ENCODE measurements at regions not wholly inside any gene's neighbourhood (a gene's known extent, or its start where the extent isn't known, plus 50 kb on each side); places are given as distances from the start of the nearest gene placed in this dataset.

DNA sequence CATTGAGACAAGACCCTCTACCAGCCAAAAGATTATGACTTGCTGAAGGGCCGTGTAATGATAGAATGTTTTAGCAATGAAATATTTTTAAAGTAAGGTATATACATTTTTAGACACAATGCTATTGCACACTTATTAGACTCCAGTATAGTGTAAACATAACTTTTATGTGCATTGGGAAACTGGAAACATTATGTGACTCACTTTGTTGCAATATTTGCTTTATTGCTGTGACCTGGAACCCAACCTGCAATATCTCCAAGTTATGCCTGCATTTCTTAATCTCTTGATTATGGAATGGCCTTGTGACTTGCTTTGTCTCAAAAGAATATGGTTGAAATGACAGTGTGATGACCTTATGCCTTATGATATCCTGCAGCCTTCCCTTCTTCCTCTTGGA, 502.0 kb downstream of the EPHA4 start:
- in situ Hi-C loops (cut with HindIII; ENCODE audit: low pct_unique_long_range_greater_than_20kb, low sequenced_read_pairs) = no loop called here
- no peak for DNase-seq (ENCODE audit: low read depth in 1 of 2, low spot score in 1 of 2)
- TF ChIP-seq JUND (IDR thresholded peaks at IDR 0.05; ENCODE audit: low read depth) = no peak

DNA sequence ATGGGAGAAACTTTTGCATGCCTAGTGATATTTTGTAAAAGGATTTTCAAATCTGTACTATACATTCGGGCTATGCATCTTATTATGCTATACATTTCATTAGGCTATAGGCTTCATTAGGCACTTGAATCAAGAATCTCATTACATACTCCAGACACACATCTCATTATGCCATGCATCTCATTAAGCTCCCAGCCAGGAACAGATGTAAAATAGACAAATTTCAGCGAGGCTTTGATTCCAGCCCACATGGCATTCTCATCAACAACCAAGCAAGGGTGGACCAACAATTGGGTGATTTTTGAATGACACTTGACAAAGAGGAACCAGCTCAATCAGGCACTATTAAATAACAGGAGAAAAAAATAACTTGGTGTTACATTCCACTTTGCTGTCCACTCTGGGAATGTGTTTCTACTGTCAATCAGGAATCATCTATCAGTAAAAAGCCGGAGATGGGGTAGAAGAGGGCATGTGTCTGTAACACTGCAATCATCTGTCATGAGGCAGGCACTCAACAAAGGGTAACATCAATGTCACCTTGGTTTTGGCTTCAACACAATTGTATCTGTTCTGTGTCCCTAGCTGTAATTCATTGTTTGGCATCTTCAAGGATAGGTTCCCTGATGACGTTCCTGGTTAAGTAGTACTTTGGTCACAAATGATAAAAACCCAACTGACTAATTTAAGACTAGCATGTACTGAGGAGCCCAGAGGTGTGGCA, 498.6 kb downstream of the EPHA4 start:
- in situ Hi-C loops (cut with HindIII; ENCODE audit: low pct_unique_long_range_greater_than_20kb, low sequenced_read_pairs) = no loop called here

DNA sequence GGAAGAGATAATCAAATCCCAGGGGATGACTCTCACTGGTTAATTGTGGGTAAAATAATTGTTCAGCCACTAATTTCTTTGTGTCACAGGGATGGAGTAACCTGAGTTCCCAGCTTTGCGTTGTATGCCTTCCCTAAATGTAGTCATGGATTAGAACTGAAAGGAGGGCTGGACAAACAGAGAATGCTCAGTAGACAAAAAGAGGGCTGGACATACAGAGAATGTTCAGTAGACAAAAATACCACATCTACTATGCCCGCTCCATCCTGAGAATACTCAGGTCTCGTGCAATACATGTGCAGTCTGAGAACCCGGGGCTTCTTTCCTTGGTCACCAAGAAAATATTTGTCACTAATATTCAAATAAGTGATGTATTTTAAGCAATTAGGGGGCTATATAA, 497.9 kb downstream of the EPHA4 start:
- DNase-seq (ENCODE audit: low read depth in 1 of 2, low spot score in 1 of 2) = no peak
- no peak for TF ChIP-seq JUND (IDR thresholded peaks at IDR 0.05; ENCODE audit: low read depth)
- in situ Hi-C loops (cut with HindIII; ENCODE audit: low pct_unique_long_range_greater_than_20kb, low sequenced_read_pairs) = no loop called here

More for the DNA sequence above, 498.6 kb downstream of the EPHA4 start:
- TF ChIP-seq JUND (IDR thresholded peaks at IDR 0.05; ENCODE audit: low read depth) = no peak
- DNase-seq (ENCODE audit: low read depth in 1 of 2, low spot score in 1 of 2) = no peak

DNA sequence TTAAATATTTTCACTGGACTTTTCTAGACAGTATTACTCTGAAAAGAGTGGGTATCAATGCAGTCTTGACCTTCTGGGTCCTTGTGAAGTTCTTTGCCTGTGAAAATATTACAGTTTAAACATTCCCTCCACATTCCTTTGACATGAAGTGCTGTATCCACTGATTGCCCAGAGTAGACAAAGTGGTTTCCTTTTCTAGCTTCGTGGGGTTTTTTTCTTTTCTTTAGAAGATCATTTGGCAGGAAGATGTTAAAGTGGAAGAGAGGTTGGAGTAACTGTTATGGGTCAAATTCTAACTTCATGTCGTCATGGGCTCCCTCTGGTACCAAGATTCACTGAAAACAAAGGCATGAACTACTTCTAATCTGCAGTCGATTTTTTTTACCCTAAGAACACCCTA, 496.9 kb downstream of the EPHA4 start:
- in situ Hi-C loops (cut with HindIII; ENCODE audit: low pct_unique_long_range_greater_than_20kb, low sequenced_read_pairs) = no loop called here

DNA sequence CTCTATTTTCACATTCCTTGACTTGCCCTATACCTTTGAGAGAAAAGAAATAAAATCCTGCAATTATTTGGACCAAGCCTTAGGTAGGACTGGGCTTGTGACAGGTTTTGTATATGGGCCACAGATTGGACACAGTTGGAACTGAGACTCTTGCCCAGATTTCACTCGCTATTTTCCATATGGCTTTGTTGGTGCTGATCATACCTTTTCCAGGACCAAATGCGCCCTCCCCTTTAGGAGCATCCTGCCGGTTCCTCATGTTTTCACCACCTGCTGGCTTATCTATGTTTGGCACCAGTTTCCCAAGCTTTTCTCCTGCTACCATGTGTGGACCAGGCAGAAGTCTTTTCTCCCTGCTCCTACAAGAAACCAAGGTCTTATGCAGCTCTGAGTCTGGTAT, 494.9 kb downstream of the EPHA4 start:
- in situ Hi-C loops (cut with HindIII; ENCODE audit: low pct_unique_long_range_greater_than_20kb, low sequenced_read_pairs) = no loop called here
- DNase-seq (ENCODE audit: low read depth in 1 of 2, low spot score in 1 of 2) = no peak
- no peak for TF ChIP-seq JUND (IDR thresholded peaks at IDR 0.05; ENCODE audit: low read depth)

More for the DNA sequence above, 496.9 kb downstream of the EPHA4 start:
- no peak for TF ChIP-seq JUND (IDR thresholded peaks at IDR 0.05; ENCODE audit: low read depth)
- DNase-seq (ENCODE audit: low read depth in 1 of 2, low spot score in 1 of 2) = no peak

DNA sequence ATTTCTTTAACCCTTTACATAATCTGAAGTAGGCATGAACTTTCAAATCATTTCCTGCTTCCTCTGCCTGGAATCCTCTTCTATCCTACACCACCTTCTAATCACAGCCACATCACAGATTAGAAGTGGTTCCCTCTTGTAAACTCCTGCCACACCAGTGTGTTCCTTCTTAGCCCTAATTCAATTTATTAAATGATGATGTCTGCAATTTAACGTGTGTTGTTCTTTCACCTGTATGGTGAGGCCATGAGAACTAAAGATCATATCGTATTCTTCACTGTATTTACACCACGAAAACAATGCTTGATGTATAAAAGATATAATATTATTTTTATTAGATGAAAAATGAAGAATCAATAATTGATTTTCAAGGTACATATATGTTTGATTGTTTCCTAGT, 494.3 kb downstream of the EPHA4 start:
- in situ Hi-C loops (cut with HindIII; ENCODE audit: low pct_unique_long_range_greater_than_20kb, low sequenced_read_pairs) = no loop called here
- DNase-seq (ENCODE audit: low read depth in 1 of 2, low spot score in 1 of 2) = no peak
- no peak for TF ChIP-seq JUND (IDR thresholded peaks at IDR 0.05; ENCODE audit: low read depth)

DNA sequence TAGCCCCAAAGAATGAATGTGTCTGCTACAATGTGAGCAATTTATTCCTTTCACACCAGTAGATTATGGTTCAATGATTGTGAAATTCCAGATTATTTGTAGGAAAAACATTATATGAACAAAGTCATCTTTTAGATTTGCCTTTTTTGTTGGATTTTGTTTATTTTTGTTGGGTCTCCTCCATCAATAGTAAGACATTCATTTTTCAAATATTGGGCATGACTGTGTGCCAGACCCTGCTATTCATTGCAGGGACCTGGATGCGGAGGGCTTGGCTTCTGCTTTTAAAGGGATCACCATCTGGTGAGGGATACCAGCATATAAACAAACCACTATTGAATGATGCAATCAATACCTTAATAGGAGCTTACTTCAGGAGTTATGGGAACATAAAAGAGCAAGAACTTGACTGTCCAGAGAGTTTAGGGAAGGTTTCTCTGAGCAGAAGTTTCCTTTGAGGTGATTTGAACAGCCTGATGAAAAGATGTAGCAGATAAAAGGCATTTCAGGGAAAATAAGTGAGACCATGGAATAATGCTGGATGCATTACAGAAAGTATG, 486.7 kb downstream of the EPHA4 start:
- DNase-seq (ENCODE audit: low read depth in 1 of 2, low spot score in 1 of 2) = no peak
- no peak for TF ChIP-seq JUND (IDR thresholded peaks at IDR 0.05; ENCODE audit: low read depth)
- in situ Hi-C loops (cut with HindIII; ENCODE audit: low pct_unique_long_range_greater_than_20kb, low sequenced_read_pairs) = no loop called here

DNA sequence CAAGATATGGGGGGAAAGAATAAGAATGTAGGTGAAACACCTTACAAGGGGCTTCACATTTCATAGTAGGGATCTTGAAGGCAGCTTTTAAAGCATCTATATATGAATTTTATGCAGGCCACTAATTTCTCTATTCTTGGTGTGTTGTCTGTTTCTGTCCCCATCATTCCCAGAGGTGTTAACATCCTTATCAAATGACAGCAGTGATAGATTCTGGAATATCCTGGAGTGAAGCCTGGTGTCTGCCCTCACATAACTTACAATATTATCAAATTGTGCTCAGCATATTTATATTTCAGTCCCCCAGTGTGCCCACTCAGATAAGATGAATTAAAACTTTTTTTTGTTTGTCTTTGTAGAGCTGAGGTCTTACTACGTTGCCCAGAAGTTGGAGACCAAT, 486.2 kb downstream of the EPHA4 start:
- in situ Hi-C loops (cut with HindIII; ENCODE audit: low pct_unique_long_range_greater_than_20kb, low sequenced_read_pairs) = no loop called here
- DNase-seq (ENCODE audit: low read depth in 1 of 2, low spot score in 1 of 2) = no peak
- TF ChIP-seq JUND (IDR thresholded peaks at IDR 0.05; ENCODE audit: low read depth) = no peak

DNA sequence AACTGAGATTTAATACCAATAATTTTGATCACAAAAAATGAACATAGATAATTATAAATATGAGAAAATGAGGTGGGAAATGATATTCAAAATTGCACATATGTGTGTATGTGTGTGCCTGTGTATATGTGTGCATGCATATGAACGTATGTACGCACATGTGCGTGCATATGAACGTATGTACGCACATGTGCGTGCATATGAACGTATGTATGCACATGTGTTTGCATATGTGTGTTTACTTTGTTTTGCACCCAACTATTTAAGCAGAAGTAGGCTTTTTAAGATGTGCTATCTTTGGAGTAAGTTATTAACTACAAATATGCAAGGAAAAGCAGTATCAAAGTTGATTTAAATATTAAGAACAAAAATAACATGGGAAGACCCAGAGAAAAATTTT, 484.3 kb downstream of the EPHA4 start:
- TF ChIP-seq JUND (IDR thresholded peaks at IDR 0.05; ENCODE audit: low read depth) = no peak
- in situ Hi-C loops (cut with HindIII; ENCODE audit: low pct_unique_long_range_greater_than_20kb, low sequenced_read_pairs) = no loop called here
- no peak for DNase-seq (ENCODE audit: low read depth in 1 of 2, low spot score in 1 of 2)

DNA sequence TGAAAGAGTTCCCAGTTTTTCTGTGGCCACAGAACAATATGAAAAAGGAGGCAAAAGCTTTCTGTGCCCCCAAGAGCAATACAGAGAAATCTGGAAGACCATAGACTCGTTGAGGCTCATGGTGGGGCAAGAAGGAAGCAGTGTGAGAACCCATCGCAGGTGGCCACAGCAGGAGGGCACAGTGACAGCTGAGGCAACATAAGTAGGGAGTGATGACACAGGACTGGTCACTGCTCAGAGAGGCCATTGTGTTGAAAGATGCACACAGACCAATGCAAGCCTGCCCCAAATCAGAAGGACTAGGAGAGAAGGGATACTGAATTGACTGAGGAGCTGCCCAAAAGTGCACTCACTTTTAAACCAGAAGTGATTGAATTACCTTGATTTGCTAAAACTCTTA, 483.6 kb downstream of the EPHA4 start:
- no peak for TF ChIP-seq JUND (IDR thresholded peaks at IDR 0.05; ENCODE audit: low read depth)
- DNase-seq (ENCODE audit: low read depth in 1 of 2, low spot score in 1 of 2) = no peak

DNA sequence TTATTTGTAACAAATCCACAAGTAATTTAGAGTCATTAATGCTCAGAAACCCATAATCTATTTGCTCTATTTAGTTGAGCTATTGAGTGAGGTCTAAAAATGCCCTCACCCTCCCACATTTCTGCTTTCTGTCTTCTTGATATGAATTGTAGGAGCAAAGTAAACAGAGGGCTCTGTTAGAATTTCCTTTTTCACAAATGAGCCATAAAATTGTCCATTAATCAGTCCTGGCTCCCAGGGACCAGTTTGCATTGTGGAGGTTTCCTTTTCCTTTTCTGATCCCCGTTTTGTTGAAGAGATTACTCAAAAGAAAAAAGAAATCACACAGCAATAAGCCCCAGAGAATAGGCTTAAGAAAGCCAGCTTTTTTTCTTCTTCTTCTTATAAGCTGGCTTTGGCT, 476.7 kb downstream of the EPHA4 start:
- DNase-seq (ENCODE audit: low read depth in 1 of 2, low spot score in 1 of 2) = no peak
- TF ChIP-seq JUND (IDR thresholded peaks at IDR 0.05; ENCODE audit: low read depth) = no peak
- in situ Hi-C loops (cut with HindIII; ENCODE audit: low pct_unique_long_range_greater_than_20kb, low sequenced_read_pairs) = no loop called here

More for the DNA sequence above, 483.6 kb downstream of the EPHA4 start:
- in situ Hi-C loops (cut with HindIII; ENCODE audit: low pct_unique_long_range_greater_than_20kb, low sequenced_read_pairs) = no loop called here

DNA sequence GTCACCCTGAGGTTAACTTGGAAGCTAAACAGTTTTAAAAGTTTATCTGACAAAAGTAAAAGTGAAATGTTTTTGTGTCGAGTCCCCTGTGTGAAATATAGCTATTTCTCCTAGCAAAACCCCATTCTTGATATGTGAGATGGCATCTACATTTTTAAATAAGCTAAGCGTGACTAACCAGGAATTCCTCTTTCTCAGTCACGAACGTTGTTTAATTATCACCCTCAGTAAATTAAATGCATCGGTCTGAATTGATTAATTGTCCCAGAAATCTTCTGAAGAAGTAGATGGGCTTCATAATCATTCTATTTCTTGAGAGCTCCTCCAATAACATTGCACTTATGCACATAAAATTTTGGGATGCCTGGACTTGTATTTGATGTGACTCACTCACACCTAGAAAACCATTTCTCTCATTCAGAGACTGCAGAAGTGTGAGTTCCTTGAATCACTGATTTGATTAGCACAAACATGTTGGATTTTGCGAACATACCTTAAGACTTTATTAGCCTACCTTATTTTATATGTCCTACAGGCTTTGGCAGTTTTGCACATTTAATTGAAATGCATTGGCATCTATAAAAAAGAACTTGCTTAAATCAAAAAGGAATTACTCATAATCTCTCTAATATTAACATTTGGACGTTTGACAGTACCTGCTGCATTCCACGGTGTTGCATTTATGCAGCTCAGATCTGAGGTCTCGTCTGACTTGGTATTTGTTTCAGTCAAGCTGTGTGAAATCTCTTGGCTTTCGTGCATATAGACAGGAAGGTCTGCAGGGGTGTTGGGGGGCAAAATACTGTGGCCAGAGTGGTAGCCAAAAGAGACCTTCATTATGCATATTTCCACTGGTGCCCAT, 475.2 kb downstream of the EPHA4 start:
- no peak for DNase-seq (ENCODE audit: low read depth in 1 of 2, low spot score in 1 of 2)
- no peak for TF ChIP-seq JUND (IDR thresholded peaks at IDR 0.05; ENCODE audit: low read depth)
- in situ Hi-C loops (cut with HindIII; ENCODE audit: low pct_unique_long_range_greater_than_20kb, low sequenced_read_pairs) = no loop called here

DNA sequence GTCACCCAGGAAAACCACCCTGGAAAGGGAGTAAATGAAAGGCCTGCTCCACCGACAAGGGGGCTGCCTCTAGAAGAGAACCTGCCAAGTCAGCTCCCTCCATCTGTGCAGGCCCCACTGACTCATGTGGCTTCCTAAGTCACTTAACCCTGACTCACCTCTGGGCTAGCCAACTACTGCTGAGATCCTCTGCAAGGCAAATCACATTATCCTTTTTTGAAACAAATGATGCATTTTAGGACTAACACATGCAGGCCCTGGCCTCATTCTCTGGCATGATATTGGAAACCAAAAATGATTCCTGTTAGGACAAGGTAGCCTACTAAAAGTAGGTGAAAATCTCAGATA, 474.6 kb downstream of the EPHA4 start:
- in situ Hi-C loops (cut with HindIII; ENCODE audit: low pct_unique_long_range_greater_than_20kb, low sequenced_read_pairs) = no loop called here
- DNase-seq (ENCODE audit: low read depth in 1 of 2, low spot score in 1 of 2) = no peak
- no peak for TF ChIP-seq JUND (IDR thresholded peaks at IDR 0.05; ENCODE audit: low read depth)

Measured in T47D (cell line).